Activated CD4-positive, alpha-beta T cell treated with anti-CD3 and anti-CD28 coated beads, Interleukin-2, Interleukin-4, amounts not matched to agents 100 ng/mL and 50 ng/mL, durations not matched to agents 16 hours and 8 hours (primary cell): ENCODE measurements at regions not wholly inside any gene's neighbourhood (a gene's known extent, or its start where the extent isn't known, plus 50 kb on each side); places are given as distances from the start of the nearest gene placed in this dataset.

Experiments used
- DNase-seq: peaks from one replicate; pipeline ENCODE4 v3.0.0-alpha.2; 2020; ENCODE audit warnings: low spot score

- no peak for DNase-seq
Observed at GRCh38 chr15:53305101-53305500, 454.4 kb downstream of the WDR72 start.

GRCh38 chr15:53297828-53298227, 461.6 kb downstream of the WDR72 start:
- DNase-seq = no peak

GRCh38 chr15:53296603-53297002, 462.9 kb downstream of the WDR72 start:
- no peak for DNase-seq

- DNase-seq = no peak
Observed at GRCh38 chr15:53295574-53295973, 463.9 kb downstream of the WDR72 start.

- DNase-seq = no peak
Observed at GRCh38 chr15:53288542-53288941, 470.9 kb downstream of the WDR72 start.

DNA sequence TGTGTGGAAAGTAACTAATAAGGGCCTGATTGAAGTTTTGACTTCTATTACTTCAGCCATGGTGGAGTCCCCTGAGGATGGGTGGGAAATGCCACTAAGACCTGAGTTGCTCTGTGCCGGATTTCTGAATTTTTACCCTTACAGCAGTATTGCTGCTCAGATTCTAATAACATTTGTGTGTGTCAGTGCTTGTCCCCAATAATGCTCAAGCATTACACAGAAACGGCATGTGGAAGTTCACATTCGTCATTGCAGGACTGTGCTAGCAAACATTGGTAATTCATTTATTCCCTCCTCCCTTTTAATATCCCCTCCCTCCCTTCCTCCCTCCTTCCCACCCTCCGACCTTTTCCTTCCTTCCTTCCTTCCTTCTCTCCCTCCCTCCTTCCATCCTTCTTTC, 484.5 kb upstream of the ONECUT1 start:
- no peak for DNase-seq

- no peak for DNase-seq
Observed at GRCh38 chr15:53272116-53272515, 482.0 kb upstream of the ONECUT1 start.

- no peak for DNase-seq
Observed at GRCh38 chr15:53266176-53266575, 476.0 kb upstream of the ONECUT1 start.

GRCh38 chr15:53260647-53261046, 470.5 kb upstream of the ONECUT1 start:
- no peak for DNase-seq

- DNase-seq = no peak
Observed at GRCh38 chr15:53256457-53256856, 466.3 kb upstream of the ONECUT1 start.

GRCh38 chr15:53256043-53256442, 465.9 kb upstream of the ONECUT1 start:
- DNase-seq = no peak

DNA sequence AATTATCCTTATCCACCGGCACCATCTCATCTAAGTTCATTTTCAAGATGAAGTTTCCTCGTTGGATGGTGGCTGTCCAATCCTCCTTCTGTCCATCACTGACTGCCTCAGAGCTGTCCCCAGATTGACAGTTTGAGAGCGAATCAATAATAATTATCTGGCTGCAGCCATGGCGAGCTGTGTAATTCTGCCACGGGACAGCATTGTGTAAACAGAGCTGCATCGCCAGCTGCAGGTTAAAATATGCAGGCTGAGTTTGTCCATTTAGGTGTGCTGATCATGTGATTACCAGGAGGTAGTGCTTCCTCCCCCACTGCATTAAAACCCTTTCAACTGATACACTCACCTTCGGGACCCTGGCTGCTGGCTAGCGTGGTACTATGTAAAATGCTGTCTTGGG, 461.9 kb upstream of the ONECUT1 start:
- DNase-seq = no peak

- no peak for DNase-seq
Observed at GRCh38 chr15:53251523-53251922, 461.4 kb upstream of the ONECUT1 start.

DNA sequence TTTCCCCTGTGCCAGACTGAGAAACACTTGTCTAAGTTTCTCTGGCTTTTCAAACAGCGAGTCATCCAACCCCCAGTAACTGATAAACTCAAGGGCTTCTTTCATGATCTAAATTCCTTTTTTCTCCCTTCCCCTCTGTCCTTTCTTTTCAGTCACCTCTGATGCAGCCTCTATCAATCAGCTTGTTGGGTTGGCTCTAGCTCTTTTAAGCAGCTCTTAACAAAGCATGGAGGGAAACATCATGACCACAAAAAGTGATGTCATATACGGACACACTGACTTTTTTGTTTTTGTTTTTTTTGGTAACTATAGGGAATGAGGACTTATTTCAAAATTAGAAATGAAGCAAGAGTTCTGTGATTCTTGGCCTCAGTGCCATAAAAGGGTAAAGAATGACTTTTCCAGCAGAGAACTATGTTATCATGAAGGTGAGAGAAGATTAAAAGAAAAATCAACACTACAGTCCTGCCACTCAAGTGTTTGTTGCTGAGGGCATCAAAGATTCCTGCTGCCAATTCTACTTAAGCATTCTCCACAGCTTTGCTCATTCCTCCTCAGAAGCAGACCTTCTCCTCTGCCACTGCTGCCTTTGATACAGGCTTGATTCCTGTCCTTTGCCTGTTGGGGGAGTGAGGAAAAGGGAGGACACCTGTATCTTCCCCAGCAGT, 457.0 kb upstream of the ONECUT1 start:
- no peak for DNase-seq

DNA sequence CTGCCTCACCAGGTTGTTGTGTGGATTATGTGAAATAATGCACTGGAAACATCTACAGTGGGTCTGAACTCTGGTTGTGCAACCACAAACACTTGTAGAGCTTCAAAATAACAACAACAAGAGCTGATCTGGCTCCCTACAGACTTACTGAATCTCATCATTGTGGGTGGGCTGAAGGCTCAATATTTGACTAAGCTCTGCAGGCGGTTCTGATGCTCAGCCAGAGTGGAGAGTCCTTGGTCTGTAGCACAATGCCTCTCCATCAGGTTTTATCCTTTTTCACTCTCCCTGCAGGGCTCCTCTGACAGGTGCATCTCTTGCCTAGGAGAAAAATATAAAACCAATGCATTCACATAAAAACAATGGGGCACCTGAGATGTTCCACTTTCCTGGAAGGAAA, 456.3 kb upstream of the ONECUT1 start:
- DNase-seq = no peak

GRCh38 chr15:53233801-53234200, 443.7 kb upstream of the ONECUT1 start:
- no peak for DNase-seq

GRCh38 chr15:53230473-53230872, 440.3 kb upstream of the ONECUT1 start:
- no peak for DNase-seq

DNA sequence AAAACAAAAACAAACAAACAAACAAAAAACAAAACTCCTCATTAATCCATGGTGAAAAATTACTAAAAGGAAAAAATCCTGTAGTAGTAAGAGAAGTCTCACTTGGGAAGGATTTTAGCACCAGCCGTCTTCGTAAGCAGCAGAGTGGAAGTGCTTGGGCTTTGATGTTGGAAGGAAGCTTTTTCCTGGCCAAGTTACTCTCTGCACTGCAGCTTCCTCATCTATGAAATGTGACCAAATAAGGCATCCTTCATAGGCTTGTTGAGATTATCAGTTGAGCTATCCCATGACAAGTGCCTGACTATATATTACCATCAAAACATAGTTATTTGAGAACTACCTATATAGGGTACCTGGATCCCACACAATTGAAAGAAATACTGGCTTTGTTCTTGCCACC, 436.4 kb upstream of the ONECUT1 start:
- DNase-seq = no peak

DNA sequence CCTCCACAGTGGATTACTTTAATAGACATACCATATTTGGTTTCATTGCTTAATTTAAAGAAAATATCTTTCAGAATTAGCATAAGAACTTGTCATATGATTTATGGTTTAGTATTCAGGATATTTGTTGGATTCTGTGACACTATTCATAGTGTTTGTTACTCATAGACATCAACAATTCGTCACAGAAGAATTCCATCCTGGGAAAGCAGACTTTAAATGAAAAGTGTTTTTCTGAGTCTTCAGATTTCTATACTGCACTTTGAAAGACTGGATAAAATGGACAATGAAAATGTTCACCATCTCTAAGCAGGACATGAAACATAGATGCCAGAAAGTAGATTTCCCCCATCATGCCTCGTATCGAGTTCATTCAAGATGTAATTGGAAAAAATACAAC, 435.6 kb upstream of the ONECUT1 start:
- DNase-seq = no peak

- no peak for DNase-seq
Observed at GRCh38 chr15:53224371-53224770, 434.2 kb upstream of the ONECUT1 start.

DNA sequence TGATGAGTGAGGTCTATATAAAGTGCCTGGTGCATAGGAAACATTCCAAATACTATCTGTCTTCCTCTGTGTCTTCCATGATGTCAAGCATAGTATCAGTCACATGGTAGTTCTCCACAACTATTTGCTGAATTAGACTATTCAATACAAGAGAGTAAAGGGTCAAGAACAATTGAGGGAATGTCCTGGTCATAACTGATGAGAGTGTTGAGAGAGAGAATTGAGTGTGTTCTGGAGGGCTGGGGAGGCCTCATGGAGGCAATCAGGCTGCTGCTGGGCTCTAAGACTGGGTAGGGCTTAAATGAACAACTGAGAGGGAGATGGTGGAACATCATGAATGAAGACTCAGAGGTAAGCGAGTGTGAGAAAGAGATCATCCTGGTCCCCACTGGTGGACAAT, 433.7 kb upstream of the ONECUT1 start:
- no peak for DNase-seq

GRCh38 chr15:53218666-53219580, 428.8 kb upstream of the ONECUT1 start:
- DNase-seq = no peak

- DNase-seq = no peak
Observed at GRCh38 chr15:53216036-53216435, 425.9 kb upstream of the ONECUT1 start.

DNA sequence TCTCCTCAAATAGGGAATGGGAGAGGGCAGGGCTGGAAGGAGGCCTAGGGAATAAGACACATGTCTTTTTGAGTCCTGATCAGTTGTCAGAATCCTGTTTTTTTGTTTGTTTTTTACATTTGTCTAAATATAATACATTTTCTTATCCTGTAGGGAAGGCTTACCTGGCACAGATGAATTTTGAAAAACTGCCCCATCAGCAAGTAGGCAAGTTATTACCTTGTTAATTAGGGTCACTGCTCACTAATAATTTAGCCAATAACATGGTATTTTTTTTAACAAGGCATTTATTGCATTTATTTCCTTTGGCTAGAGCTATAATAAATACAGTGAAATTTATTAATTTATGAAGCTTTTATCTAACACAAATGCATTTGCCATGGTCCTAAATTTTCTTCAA, 423.2 kb upstream of the ONECUT1 start:
- DNase-seq = no peak
